ENCODE measurements at regions not wholly inside any gene's neighbourhood (a gene's known extent, or its start where the extent isn't known, plus 50 kb on each side); places are given as distances from the start of the nearest gene placed in this dataset.

GRCh38 chr14:85293612-85294234 lies 236.2 kb upstream of the FLRT2 start:
- no peak for DNase-seq
- Histone ChIP-seq H3K9me3 (no peaks in the 10 kb centered on the region), H3K36me3 (no peaks in the 10 kb centered on the region), H3K4me1 (no peaks in the 10 kb centered on the region), H3K27ac (no peak overlapping the region), H3K4me3 (no peak overlapping the region), H3K27me3 (ENCODE audit: low read depth) (no peaks in the 10 kb centered on the region)
- ATAC-seq: no peak
- intact Hi-C loops (cut with DNase I): no loop called here
- TF ChIP-seq CTCF (IDR thresholded peaks at IDR 0.05): no peak

GRCh38 chr14:85295318-85295717 lies 234.6 kb upstream of the FLRT2 start:
- no peak for ATAC-seq
- H3K36me3 ChIP-seq: no peaks in the 10 kb centered on the region
- DNase-seq: no peak
- TF ChIP-seq CTCF (IDR thresholded peaks at IDR 0.05): no peak
- H3K4me3 ChIP-seq: no peak overlapping the region
- intact Hi-C loops (cut with DNase I): no loop called here
- H3K4me1 ChIP-seq: no peaks in the 10 kb centered on the region
- H3K27me3 ChIP-seq (ENCODE audit: low read depth): no peaks in the 10 kb centered on the region
- H3K27ac ChIP-seq: no peak overlapping the region
- no peaks in the 10 kb centered on the region for H3K9me3 ChIP-seq

GRCh38 chr14:85296456-85297210 lies 233.3 kb upstream of the FLRT2 start:
- Histone ChIP-seq H3K27me3 (ENCODE audit: low read depth) (no peaks in the 10 kb centered on the region), H3K4me3 (no peak overlapping the region), H3K36me3 (no peaks in the 10 kb centered on the region), H3K27ac (no peak overlapping the region), H3K9me3 (no peaks in the 10 kb centered on the region), H3K4me1 (no peaks in the 10 kb centered on the region)
- intact Hi-C loops (cut with DNase I): no loop called here
- ATAC-seq: peak; percentile 66 to 67
- no peak for DNase-seq
- no peak for TF ChIP-seq CTCF (IDR thresholded peaks at IDR 0.05)

GRCh38 chr14:85300107-85300506 lies 229.8 kb upstream of the FLRT2 start:
- no peak overlapping the region for H3K4me3 ChIP-seq
- no peak for TF ChIP-seq CTCF (IDR thresholded peaks at IDR 0.05)
- H3K27ac ChIP-seq: no peak overlapping the region
- intact Hi-C loops (cut with DNase I): no loop called here
- no peaks in the 10 kb centered on the region for H3K9me3 ChIP-seq
- no peaks in the 10 kb centered on the region for H3K27me3 ChIP-seq (ENCODE audit: low read depth)
- DNase-seq (no peak), ATAC-seq (peak; percentile 52 to 69)
- H3K36me3 ChIP-seq: no peaks in the 10 kb centered on the region
- no peaks in the 10 kb centered on the region for H3K4me1 ChIP-seq

- TF ChIP-seq CTCF (IDR thresholded peaks at IDR 0.05): no peak
- H3K4me3 ChIP-seq: no peak overlapping the region
- ATAC-seq (no peak), DNase-seq (no peak)
- no peaks in the 10 kb centered on the region for H3K9me3 ChIP-seq
- intact Hi-C loops (cut with DNase I): no loop called here
- no peaks in the 10 kb centered on the region for H3K4me1 ChIP-seq
- no peaks in the 10 kb centered on the region for H3K27me3 ChIP-seq (ENCODE audit: low read depth)
- no peaks in the 10 kb centered on the region for H3K36me3 ChIP-seq
- no peak overlapping the region for H3K27ac ChIP-seq
Observed at GRCh38 chr14:85301506-85301905, 228.4 kb upstream of the FLRT2 start.
